ENCODE measurements at regions not wholly inside any gene's neighbourhood (a gene's known extent, or its start where the extent isn't known, plus 50 kb on each side); places are given as distances from the start of the nearest gene placed in this dataset.

DNA sequence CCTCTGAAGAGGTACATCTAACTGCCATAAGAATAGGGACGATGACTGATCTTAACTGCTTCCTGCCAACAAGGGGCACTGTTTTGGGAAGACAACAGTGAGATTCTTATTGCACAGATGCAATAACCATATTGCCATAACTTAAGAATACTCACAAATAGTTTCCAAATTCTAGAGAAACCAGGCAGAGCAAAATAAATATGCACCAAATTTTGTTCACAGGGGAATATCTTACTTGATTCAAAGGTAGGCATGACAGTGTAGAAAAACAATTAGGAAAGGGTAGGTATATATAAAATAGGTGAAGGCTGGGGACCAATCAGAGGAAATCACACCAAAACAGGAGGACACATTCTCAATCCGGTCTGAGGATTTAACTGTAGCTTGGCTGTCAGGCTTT is 49.9 kb upstream of the CST7 start:
- H3K9me3 Mint-ChIP-seq = peaks cover 11% of the 10 kb centered on the region
- peaks cover 4% of the 10 kb centered on the region for H3K36me3 Mint-ChIP-seq
- no peaks in the 10 kb centered on the region for H3K27me3 Mint-ChIP-seq
- ATAC-seq (ENCODE audit: low read depth) (no peak), DNase-seq (ENCODE audit: low spot score in 2 of 2) (no peak)
- no peaks in the 10 kb centered on the region for H3K4me1 Mint-ChIP-seq
- no peak overlapping the region for H3K4me3 Mint-ChIP-seq
- H3K27ac Mint-ChIP-seq = no peak overlapping the region

All from memory B cell (primary cell).